ENCODE measurements at regions not wholly inside any gene's neighbourhood (a gene's known extent, or its start where the extent isn't known, plus 50 kb on each side); places are given as distances from the start of the nearest gene placed in this dataset.

DNA sequence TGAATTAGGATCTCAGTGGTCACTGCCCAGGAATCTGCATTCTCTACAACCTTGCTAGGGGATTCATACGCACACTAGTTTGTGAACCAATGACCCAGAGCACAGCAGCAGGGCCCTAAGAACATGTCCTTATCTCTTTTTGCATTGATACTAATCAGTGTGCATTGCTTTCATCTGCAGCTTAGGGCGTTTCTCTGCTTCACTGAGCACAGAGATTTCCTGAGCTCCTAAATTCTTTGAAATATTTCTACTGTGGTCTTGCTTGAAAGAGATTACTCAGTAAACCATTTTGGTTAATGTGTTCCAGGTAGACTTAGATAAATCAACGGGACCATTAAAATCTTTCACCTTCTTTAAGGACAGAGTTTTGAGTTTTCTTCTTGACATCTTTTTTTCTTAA, 351.3 kb upstream of the KITLG start:
- Histone ChIP-seq H3K4me3 (no peak overlapping the region), H3K27me3 (no peaks in the 10 kb centered on the region)

DNA sequence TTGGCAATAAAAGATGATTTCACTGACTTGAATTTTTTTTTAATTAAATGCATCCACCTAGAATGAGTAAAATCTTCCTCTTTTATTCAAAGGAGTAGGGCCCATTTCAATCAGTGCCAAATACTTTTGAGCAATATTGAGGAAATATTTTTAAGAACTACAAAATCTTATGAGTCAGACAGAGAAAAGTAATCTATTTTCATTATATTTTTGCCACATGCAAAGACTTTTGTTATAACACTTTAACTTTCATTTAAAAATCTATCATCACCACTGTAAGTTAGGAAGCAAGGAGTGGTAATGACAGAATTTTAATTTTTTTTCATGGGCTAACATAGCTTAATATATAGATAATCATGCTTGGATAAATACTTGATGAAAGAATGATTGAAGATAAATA, 345.2 kb upstream of the KITLG start:
- H3K9me3 ChIP-seq (ENCODE audit: low read depth), result no peaks in the 10 kb centered on the region
- peaks cover 7% of the 10 kb centered on the region for H3K4me1 ChIP-seq (ENCODE audit: insufficient read depth)
- no peaks in the 10 kb centered on the region for H3K36me3 ChIP-seq (replicated peaks; ENCODE audit: insufficient read depth, low read depth)
- H3K9me2 ChIP-seq (replicated peaks; ENCODE audit: insufficient read depth), result no peaks in the 10 kb centered on the region
- TF ChIP-seq EZH2 (IDR thresholded peaks at IDR 0.05; ENCODE audit: borderline replicate concordance) (no peak), EZH2phosphoT487 (IDR thresholded peaks at IDR 0.05; ENCODE audit: low read depth, severe bottlenecking, unreplicated experiment) (no peak)
- TF ChIP-seq, protein P1, sequence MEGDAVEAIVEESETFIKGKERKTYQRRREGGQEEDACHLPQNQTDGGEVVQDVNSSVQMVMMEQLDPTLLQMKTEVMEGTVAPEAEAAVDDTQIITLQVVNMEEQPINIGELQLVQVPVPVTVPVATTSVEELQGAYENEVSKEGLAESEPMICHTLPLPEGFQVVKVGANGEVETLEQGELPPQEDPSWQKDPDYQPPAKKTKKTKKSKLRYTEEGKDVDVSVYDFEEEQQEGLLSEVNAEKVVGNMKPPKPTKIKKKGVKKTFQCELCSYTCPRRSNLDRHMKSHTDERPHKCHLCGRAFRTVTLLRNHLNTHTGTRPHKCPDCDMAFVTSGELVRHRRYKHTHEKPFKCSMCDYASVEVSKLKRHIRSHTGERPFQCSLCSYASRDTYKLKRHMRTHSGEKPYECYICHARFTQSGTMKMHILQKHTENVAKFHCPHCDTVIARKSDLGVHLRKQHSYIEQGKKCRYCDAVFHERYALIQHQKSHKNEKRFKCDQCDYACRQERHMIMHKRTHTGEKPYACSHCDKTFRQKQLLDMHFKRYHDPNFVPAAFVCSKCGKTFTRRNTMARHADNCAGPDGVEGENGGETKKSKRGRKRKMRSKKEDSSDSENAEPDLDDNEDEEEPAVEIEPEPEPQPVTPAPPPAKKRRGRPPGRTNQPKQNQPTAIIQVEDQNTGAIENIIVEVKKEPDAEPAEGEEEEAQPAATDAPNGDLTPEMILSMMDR (IDR thresholded peaks at IDR 0.05; ENCODE audit: poor library complexity), result no peak
- no peaks in the 10 kb centered on the region for H4K20me1 ChIP-seq (ENCODE audit: insufficient read depth, poor library complexity, severe bottlenecking)
- H3K4me2 ChIP-seq, result no peak overlapping the region
- H3K79me2 ChIP-seq, result no peaks in the 10 kb centered on the region
- H3K27ac ChIP-seq, result peak overlapping the region; percentile 54
- no peaks in the 10 kb centered on the region for H3K27me3 ChIP-seq
- no peak overlapping the region for H3K4me3 ChIP-seq
- no peak for DNase-seq (ENCODE audit: low spot score)
- H2AFZ ChIP-seq, result no peak overlapping the region

More for the DNA sequence above, 351.3 kb upstream of the KITLG start:
- H3K79me2 ChIP-seq, result no peaks in the 10 kb centered on the region
- 14% methylated on average over 3 of the region's 3 CpGs for WGBS (ENCODE audit: low lambda C conversion rate, missing lambda C conversion rate)
- H3K9me3 ChIP-seq (ENCODE audit: low read depth), result no peaks in the 10 kb centered on the region
- TF ChIP-seq EZH2phosphoT487 (IDR thresholded peaks at IDR 0.05; ENCODE audit: low read depth, severe bottlenecking, unreplicated experiment), result no peak
- no peak for TF ChIP-seq EZH2 (IDR thresholded peaks at IDR 0.05; ENCODE audit: borderline replicate concordance)
- TF ChIP-seq, protein P1 (IDR thresholded peaks at IDR 0.05; ENCODE audit: poor library complexity), result no peak
- H3K9me2 ChIP-seq (replicated peaks; ENCODE audit: insufficient read depth), result no peaks in the 10 kb centered on the region
- peaks cover 17% of the 10 kb centered on the region for H3K4me1 ChIP-seq (ENCODE audit: insufficient read depth)
- peak overlapping the region; percentile 0 for H3K27ac ChIP-seq
- H3K4me2 ChIP-seq, result peak overlapping the region; percentile 21
- no peaks in the 10 kb centered on the region for H4K20me1 ChIP-seq (ENCODE audit: insufficient read depth, poor library complexity, severe bottlenecking)
- no peak overlapping the region for H2AFZ ChIP-seq
- no peak for DNase-seq (ENCODE audit: low spot score)
- H3K36me3 ChIP-seq (replicated peaks; ENCODE audit: insufficient read depth, low read depth), result no peaks in the 10 kb centered on the region

DNA sequence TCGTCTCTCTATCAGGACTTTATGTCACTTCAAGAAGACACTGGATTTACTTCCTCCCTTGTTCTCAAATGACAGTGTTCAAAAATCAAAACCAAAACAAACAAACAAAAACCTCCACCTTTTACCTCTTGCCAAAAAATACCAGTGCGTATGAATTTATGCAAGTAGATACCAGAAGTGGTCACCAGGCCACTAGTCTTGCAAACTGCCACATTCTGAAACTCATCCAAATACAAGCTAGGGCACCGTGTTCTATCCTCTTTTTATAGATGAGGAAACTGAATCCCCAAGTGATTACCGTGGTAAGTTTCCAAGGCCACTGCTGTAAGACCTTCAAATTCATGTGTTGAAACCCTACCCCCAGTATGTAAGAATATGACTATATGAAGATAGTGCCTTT, 343.9 kb upstream of the KITLG start:
- no peak overlapping the region for H3K4me3 ChIP-seq
- no peak for DNase-seq (ENCODE audit: low spot score)
- H3K36me3 ChIP-seq (replicated peaks; ENCODE audit: insufficient read depth, low read depth), result no peaks in the 10 kb centered on the region
- H2AFZ ChIP-seq, result no peak overlapping the region
- H3K27me3 ChIP-seq, result no peaks in the 10 kb centered on the region
- no peak for TF ChIP-seq EZH2 (IDR thresholded peaks at IDR 0.05; ENCODE audit: borderline replicate concordance)
- TF ChIP-seq, protein P1 (IDR thresholded peaks at IDR 0.05; ENCODE audit: poor library complexity), result no peak
- TF ChIP-seq EZH2phosphoT487 (IDR thresholded peaks at IDR 0.05; ENCODE audit: low read depth, severe bottlenecking, unreplicated experiment), result no peak
- 94% methylated on average over 4 of the region's 4 CpGs for WGBS (ENCODE audit: low lambda C conversion rate, missing lambda C conversion rate)
- H3K4me1 ChIP-seq (ENCODE audit: insufficient read depth), result peaks cover 7% of the 10 kb centered on the region
- no peaks in the 10 kb centered on the region for H3K79me2 ChIP-seq
- no peaks in the 10 kb centered on the region for H3K9me3 ChIP-seq (ENCODE audit: low read depth)
- no peaks in the 10 kb centered on the region for H4K20me1 ChIP-seq (ENCODE audit: insufficient read depth, poor library complexity, severe bottlenecking)
- H3K9me2 ChIP-seq (replicated peaks; ENCODE audit: insufficient read depth), result no peaks in the 10 kb centered on the region
- H3K27ac ChIP-seq, result no peak overlapping the region
- H3K4me2 ChIP-seq, result no peak overlapping the region

DNA sequence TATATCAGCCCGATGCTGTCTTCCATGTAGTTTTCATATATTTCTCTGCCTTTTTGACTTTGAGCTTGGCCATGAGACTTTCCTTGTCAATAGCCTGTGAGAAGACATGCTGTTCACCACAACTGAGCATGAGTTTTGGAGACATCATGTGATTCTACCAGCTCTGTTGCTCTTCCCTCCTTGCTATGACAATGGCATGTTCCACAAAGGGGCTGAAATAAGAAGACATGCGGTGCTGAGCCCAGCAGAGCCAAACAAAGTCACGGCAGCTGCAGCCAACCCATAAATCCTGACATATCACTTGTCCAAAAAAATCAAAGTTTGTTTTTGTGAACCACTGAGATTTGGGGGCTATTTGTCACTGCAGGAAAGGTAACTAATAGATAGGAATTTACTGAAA, 343.4 kb upstream of the KITLG start:
- H4K20me1 ChIP-seq (ENCODE audit: insufficient read depth, poor library complexity, severe bottlenecking), result no peaks in the 10 kb centered on the region
- H3K4me3 ChIP-seq, result no peak overlapping the region
- H3K36me3 ChIP-seq (replicated peaks; ENCODE audit: insufficient read depth, low read depth), result no peaks in the 10 kb centered on the region
- no peaks in the 10 kb centered on the region for H3K9me2 ChIP-seq (replicated peaks; ENCODE audit: insufficient read depth)
- no peaks in the 10 kb centered on the region for H3K9me3 ChIP-seq (ENCODE audit: low read depth)
- DNase-seq (ENCODE audit: low spot score), result no peak
- H3K4me1 ChIP-seq (ENCODE audit: insufficient read depth), result peaks cover 7% of the 10 kb centered on the region
- H3K79me2 ChIP-seq, result no peaks in the 10 kb centered on the region
- 89% methylated on average over 3 of the region's 3 CpGs for WGBS (ENCODE audit: low lambda C conversion rate, missing lambda C conversion rate)
- TF ChIP-seq EZH2 (IDR thresholded peaks at IDR 0.05; ENCODE audit: borderline replicate concordance) (no peak), EZH2phosphoT487 (IDR thresholded peaks at IDR 0.05; ENCODE audit: low read depth, severe bottlenecking, unreplicated experiment) (no peak)
- TF ChIP-seq, protein P1 (IDR thresholded peaks at IDR 0.05; ENCODE audit: poor library complexity), result no peak
- no peak overlapping the region for H2AFZ ChIP-seq
- no peak overlapping the region for H3K4me2 ChIP-seq
- H3K27ac ChIP-seq, result no peak overlapping the region
- no peaks in the 10 kb centered on the region for H3K27me3 ChIP-seq

Measured in hepatocyte (in vitro differentiated cells).